ENCODE measurements at regions not wholly inside any gene's neighbourhood (a gene's known extent, or its start where the extent isn't known, plus 50 kb on each side); places are given as distances from the start of the nearest gene placed in this dataset.
"Not testable (repeated sequence)": the region's sequence is repeated elsewhere in the genome, so short reads cannot be mapped to it uniquely, and the experiment has no call there.

DNA sequence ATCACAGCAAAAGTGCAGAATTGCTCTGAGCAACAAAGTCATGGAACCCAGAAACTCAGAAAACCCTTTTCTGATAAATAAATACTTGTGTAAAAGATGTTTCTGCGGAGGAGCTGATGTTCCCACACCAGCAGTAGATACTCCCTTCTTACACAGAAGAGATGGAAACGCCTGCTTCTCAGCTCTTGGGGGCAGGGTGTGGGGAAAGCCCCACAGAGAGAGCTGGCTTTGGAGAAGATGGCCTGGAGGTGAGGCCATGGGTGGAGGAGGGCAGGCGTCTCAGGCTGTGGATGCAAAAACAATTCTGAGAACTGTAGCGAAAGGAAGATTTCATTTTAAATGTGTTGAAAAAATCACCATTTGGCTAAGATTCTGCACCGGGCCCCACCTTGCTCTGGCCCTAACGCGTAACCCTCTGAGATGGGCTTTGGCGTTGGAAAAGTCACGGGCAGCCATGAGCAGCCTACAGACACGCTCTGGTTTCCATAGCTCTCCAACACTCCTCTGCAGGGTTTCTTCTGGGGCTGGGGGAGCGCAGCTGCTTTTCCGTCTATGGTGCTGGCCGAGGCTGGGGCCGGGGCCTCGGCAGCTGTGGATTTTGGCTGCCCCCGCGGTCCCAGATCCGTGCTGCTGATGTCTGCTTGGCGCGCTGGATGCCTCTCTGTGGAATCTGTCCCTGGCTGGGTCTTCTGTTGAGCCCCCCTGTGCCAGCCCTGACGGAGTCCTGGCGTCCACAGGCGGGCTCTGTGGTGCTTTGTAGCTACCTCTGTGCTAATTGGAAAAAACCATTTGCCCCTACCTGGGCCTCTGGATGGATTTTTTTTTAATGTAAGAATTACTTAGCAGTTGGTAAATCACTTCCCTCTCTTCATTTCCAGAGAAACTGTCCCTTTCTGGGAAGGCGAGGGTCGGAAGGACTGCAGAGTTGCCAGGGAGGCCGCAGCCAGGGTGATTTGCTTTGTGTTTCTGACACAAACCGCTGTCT lies 200.9 kb downstream of the BANP start:
- not testable (repeated sequence) for TF ChIP-seq EP300, POLR2A, POLR2AphosphoS5 (IDR thresholded peaks at IDR 0.05)
- TF ChIP-seq, protein P1, sequence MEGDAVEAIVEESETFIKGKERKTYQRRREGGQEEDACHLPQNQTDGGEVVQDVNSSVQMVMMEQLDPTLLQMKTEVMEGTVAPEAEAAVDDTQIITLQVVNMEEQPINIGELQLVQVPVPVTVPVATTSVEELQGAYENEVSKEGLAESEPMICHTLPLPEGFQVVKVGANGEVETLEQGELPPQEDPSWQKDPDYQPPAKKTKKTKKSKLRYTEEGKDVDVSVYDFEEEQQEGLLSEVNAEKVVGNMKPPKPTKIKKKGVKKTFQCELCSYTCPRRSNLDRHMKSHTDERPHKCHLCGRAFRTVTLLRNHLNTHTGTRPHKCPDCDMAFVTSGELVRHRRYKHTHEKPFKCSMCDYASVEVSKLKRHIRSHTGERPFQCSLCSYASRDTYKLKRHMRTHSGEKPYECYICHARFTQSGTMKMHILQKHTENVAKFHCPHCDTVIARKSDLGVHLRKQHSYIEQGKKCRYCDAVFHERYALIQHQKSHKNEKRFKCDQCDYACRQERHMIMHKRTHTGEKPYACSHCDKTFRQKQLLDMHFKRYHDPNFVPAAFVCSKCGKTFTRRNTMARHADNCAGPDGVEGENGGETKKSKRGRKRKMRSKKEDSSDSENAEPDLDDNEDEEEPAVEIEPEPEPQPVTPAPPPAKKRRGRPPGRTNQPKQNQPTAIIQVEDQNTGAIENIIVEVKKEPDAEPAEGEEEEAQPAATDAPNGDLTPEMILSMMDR (IDR thresholded peaks at IDR 0.05) = not testable (repeated sequence)
